ENCODE measurements at regions not wholly inside any gene's neighbourhood (a gene's known extent, or its start where the extent isn't known, plus 50 kb on each side); places are given as distances from the start of the nearest gene placed in this dataset.

GRCh38 chr11:131138731-131139130 is 222.5 kb upstream of the SNX19 start:
- TF ChIP-seq POLR2A (IDR thresholded peaks at IDR 0.05) (no peak), CTCF (IDR thresholded peaks at IDR 0.05) (no peak)
